Ovary (tissue), 3 donors: ENCODE measurements at regions not wholly inside any gene's neighbourhood (a gene's known extent, or its start where the extent isn't known, plus 50 kb on each side); places are given as distances from the start of the nearest gene placed in this dataset.

ENCODE experiments used
- POLR2A ChIP-seq: fragments of 450-650 bp; IDR thresholded peaks from one replicate; pipeline ENCODE4 v1.6.1; 2017; ENCODE audit warnings: antibody characterized with exemption, mild to moderate bottlenecking, moderate library complexity
- TF ChIP-seq, protein P1 (sequence below), 3 donors: fragments of 450-650 bp in 2 of 3; fragments of 200-600 bp in 1 of 3; IDR thresholded peaks; one replicate each; pipeline versions ENCODE4 v1.5.1 to v1.8.0; 2016 to 2022; ENCODE audit warnings: antibody characterized with exemption in 3 of 3, mild to moderate bottlenecking in 1 of 3
- donor health status: DM: no; HTN: no; CAD: no.

DNA sequence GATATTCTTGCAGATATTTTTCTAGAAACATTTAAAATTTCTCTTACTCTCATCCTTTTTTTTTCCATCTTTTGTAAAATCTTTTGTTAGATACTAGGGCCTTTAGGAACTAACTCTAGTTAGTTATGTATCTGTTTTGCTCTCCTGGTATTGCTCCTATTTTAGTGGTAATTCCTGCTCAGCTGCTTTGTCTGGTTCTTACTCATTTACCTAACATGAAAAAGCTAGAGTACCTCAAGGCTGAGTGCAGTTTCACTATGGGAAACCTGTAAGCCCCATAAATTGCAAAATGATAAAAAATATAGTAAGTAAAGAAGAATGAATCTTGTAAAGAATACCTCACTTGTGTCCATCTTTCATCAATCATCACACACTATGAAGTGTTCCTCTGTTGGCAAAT, 1602.0 kb downstream of the GRIK2 start:
- TF ChIP-seq, protein P1, sequence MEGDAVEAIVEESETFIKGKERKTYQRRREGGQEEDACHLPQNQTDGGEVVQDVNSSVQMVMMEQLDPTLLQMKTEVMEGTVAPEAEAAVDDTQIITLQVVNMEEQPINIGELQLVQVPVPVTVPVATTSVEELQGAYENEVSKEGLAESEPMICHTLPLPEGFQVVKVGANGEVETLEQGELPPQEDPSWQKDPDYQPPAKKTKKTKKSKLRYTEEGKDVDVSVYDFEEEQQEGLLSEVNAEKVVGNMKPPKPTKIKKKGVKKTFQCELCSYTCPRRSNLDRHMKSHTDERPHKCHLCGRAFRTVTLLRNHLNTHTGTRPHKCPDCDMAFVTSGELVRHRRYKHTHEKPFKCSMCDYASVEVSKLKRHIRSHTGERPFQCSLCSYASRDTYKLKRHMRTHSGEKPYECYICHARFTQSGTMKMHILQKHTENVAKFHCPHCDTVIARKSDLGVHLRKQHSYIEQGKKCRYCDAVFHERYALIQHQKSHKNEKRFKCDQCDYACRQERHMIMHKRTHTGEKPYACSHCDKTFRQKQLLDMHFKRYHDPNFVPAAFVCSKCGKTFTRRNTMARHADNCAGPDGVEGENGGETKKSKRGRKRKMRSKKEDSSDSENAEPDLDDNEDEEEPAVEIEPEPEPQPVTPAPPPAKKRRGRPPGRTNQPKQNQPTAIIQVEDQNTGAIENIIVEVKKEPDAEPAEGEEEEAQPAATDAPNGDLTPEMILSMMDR (IDR thresholded peaks at IDR 0.05) = no peak
- TF ChIP-seq POLR2A = no peak
